ENCODE measurements at regions not wholly inside any gene's neighbourhood (a gene's known extent, or its start where the extent isn't known, plus 50 kb on each side); places are given as distances from the start of the nearest gene placed in this dataset.

DNA sequence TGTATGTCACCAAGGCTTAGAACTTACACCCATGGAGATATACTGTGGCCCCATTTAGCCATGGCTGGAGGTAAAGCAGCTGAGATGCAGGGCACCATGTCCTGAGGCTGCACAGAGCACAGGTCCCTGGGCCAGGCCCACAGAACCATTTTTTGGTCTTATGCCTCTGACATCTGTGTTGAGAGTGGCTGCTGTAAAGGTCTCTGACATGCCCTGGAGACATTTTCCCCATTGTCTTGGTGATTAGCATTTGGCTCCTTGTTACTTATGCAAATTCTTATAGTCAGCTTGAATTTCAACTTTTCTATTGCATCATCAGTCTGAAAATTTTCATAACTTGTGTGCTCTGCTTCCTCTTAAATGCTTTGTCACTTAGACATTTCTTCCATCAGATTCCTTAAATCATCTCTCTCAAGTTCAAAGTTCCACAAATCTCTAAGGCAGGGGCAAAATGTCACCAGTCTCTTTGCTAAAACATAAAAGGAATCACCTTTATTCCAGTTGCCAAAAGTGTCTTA lies 701.3 kb downstream of the EPHA3 start:
- ChIA-PET CTCF (no interaction called here), POLR2A (no interaction called here)
- intact Hi-C loops (cut with micrococcal nuclease) = no loop called here

DNA sequence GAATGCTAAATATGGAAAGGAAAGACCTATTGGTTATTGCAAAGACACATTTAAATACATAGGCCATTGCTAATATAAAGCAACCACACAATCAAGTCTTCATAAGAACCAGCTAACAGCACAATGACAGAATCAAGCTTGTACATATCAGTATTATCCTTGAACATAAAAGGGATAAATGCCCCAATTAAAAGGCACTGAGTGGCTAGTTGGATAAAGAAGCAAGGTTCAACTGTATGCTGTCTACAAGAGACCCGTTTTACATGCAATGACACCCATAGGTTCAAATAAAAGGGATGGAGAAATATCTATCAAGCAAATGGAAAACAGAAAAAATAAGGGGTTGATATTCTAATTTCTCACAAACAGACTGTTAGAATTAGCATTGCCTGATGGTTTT lies 706.1 kb downstream of the EPHA3 start:
- Histone ChIP-seq H3K4me3 (ENCODE audit: control extremely low read depth in 1 of 5, extremely low read depth in 1 of 5, insufficient read depth in 1 of 5, low read depth in 2 of 5, low read length in 4 of 5) (no peak overlapping the region), H3K4me1 (ENCODE audit: control insufficient read depth in 2 of 2, insufficient read depth in 2 of 2, low read length in 2 of 2) (no peaks in the 10 kb centered on the region), H4K20me1 (ENCODE audit: control insufficient read depth, insufficient read depth, low read length, poor library complexity, severe bottlenecking) (no peaks in the 10 kb centered on the region), H3K9ac (ENCODE audit: low read length) (no peak overlapping the region), H3K4me2 (replicated peaks; ENCODE audit: low read depth, low read length, poor library complexity, severe bottlenecking) (no peak overlapping the region), H3K79me2 (ENCODE audit: control insufficient read depth, insufficient read depth, low read length) (no peaks in the 10 kb centered on the region), H3K36me3 (replicated peaks in 1 of 2; ENCODE audit: control extremely low read depth in 1 of 2, control insufficient read depth in 1 of 2, extremely low read depth in 1 of 2, insufficient read depth in 2 of 2, low read length in 1 of 2) (no peaks in the 10 kb centered on the region), H3K9me3 (ENCODE audit: control extremely low read depth in 1 of 3, control insufficient read depth in 2 of 3, insufficient read depth in 1 of 3, low read length in 2 of 3) (peaks cover 0 to 20% (median 0%) of the 10 kb centered on the region in 3 donors), H3K27ac (ENCODE audit: low read length in 2 of 2) (no peak overlapping the region), H2AFZ (ENCODE audit: insufficient read depth, low read depth, low read length, poor library complexity, severe bottlenecking) (no peak overlapping the region), H3K27me3 (replicated peaks in 1 of 4; ENCODE audit: control extremely low read depth in 1 of 4, control insufficient read depth in 3 of 4, insufficient read depth in 4 of 4, low read length in 3 of 4) (no peaks in the 10 kb centered on the region)
- CTCF ChIA-PET = no interaction called here
- no CpG with 5 or more reads among the region's 1 CpG for WGBS (ENCODE audit: insufficient coverage)
- Mint-ChIP-seq H3K27me3 (no peaks in the 10 kb centered on the region), H3K9me3 (ENCODE audit: insufficient read depth) (peaks cover 2% of the 10 kb centered on the region), H3K4me3 (no peak overlapping the region), H3K4me1 (no peaks in the 10 kb centered on the region), H3K27ac (no peak overlapping the region)
- TF ChIP-seq EZH2 (IDR thresholded peaks at IDR 0.05; ENCODE audit: borderline replicate concordance, insufficient read depth, low read depth, low read length, poor library complexity, severe bottlenecking) (no peak), CTCF (IDR thresholded peaks at IDR 0.05) (no peak)
- DNase-seq (no peak), ATAC-seq (ENCODE audit: low read depth) (no peak)
- POLR2A ChIA-PET = no interaction called here
- intact Hi-C loops (cut with micrococcal nuclease) = no loop called here

More for the DNA sequence above, 701.3 kb downstream of the EPHA3 start:
- Histone ChIP-seq H3K9me3 (ENCODE audit: control extremely low read depth in 1 of 3, control insufficient read depth in 2 of 3, insufficient read depth in 1 of 3, low read length in 2 of 3) (peaks cover 0 to 10% (median 0%) of the 10 kb centered on the region in 3 donors), H3K79me2 (ENCODE audit: control insufficient read depth, insufficient read depth, low read length) (no peaks in the 10 kb centered on the region), H3K4me2 (replicated peaks; ENCODE audit: low read depth, low read length, poor library complexity, severe bottlenecking) (no peak overlapping the region), H3K4me1 (ENCODE audit: control insufficient read depth in 2 of 2, insufficient read depth in 2 of 2, low read length in 2 of 2) (no peaks in the 10 kb centered on the region), H3K27me3 (replicated peaks in 1 of 4; ENCODE audit: control extremely low read depth in 1 of 4, control insufficient read depth in 3 of 4, insufficient read depth in 4 of 4, low read length in 3 of 4) (no peaks in the 10 kb centered on the region), H2AFZ (ENCODE audit: insufficient read depth, low read depth, low read length, poor library complexity, severe bottlenecking) (no peak overlapping the region), H3K9ac (ENCODE audit: low read length) (no peak overlapping the region), H3K27ac (ENCODE audit: low read length in 2 of 2) (no peak overlapping the region), H3K36me3 (replicated peaks in 1 of 2; ENCODE audit: control extremely low read depth in 1 of 2, control insufficient read depth in 1 of 2, extremely low read depth in 1 of 2, insufficient read depth in 2 of 2, low read length in 1 of 2) (no peaks in the 10 kb centered on the region), H4K20me1 (ENCODE audit: control insufficient read depth, insufficient read depth, low read length, poor library complexity, severe bottlenecking) (no peaks in the 10 kb centered on the region), H3K4me3 (ENCODE audit: control extremely low read depth in 1 of 5, extremely low read depth in 1 of 5, insufficient read depth in 1 of 5, low read depth in 2 of 5, low read length in 4 of 5) (no peak overlapping the region)
- Mint-ChIP-seq H3K27ac (no peak overlapping the region), H3K4me3 (no peak overlapping the region), H3K27me3 (no peaks in the 10 kb centered on the region), H3K9me3 (ENCODE audit: insufficient read depth) (peaks cover 2% of the 10 kb centered on the region), H3K4me1 (no peaks in the 10 kb centered on the region)
- ATAC-seq (ENCODE audit: low read depth) = no peak
- no peak for TF ChIP-seq EZH2 (IDR thresholded peaks at IDR 0.05; ENCODE audit: borderline replicate concordance, insufficient read depth, low read depth, low read length, poor library complexity, severe bottlenecking)
- no peak for TF ChIP-seq CTCF (IDR thresholded peaks at IDR 0.05)
- DNase-seq = no peak
